ENCODE measurements at regions not wholly inside any gene's neighbourhood (a gene's known extent, or its start where the extent isn't known, plus 50 kb on each side); places are given as distances from the start of the nearest gene placed in this dataset.

- TF ChIP-seq ZNF79 (CRISPR knock-in tag; IDR thresholded peaks at IDR 0.05; ENCODE audit: low read depth) = no peak
- no peak for TF ChIP-seq CTCF (IDR thresholded peaks at IDR 0.05 in 2 of 3, conservative IDR thresholded peaks at IDR 0.05 in 1 of 3; ENCODE audit: insufficient read depth in 2 of 3, low read depth in 1 of 3, low read length in 3 of 3)
- TF ChIP-seq GABPA (tag; conservative IDR thresholded peaks at IDR 0.05; ENCODE audit: low read depth) = no peak
- TF ChIP-seq ZNF512 (tag; IDR thresholded peaks at IDR 0.05) = no peak
These were observed 212.7 kb downstream of the PHLDA1 start for GRCh38 chr12:75818863-75819262.
